ENCODE measurements at regions not wholly inside any gene's neighbourhood (a gene's known extent, or its start where the extent isn't known, plus 50 kb on each side); places are given as distances from the start of the nearest gene placed in this dataset.

- Histone ChIP-seq H3K4me1 (ENCODE audit: insufficient read depth, low read length) (no peaks in the 10 kb centered on the region), H3K4me3 (ENCODE audit: low read depth in 1 of 2, low read length in 2 of 2) (no peak overlapping the region), H3K27me3 (ENCODE audit: insufficient read depth, low read length, poor library complexity) (peaks cover 7% of the 10 kb centered on the region), H3K36me3 (ENCODE audit: insufficient read depth, low read length) (no peaks in the 10 kb centered on the region), H3K4me2 (ENCODE audit: insufficient read depth, low read length) (no peak overlapping the region), H2AFZ (ENCODE audit: low read depth, low read length) (no peak overlapping the region), H3K9ac (ENCODE audit: low read depth, low read length) (no peak overlapping the region), H3K9me3 (ENCODE audit: insufficient read depth, low read length, severe bottlenecking) (no peaks in the 10 kb centered on the region), H3K27ac (ENCODE audit: low read length) (no peak overlapping the region), H4K20me1 (ENCODE audit: insufficient read depth, low read length) (no peaks in the 10 kb centered on the region), H3K79me2 (ENCODE audit: insufficient read depth, low read length) (no peaks in the 10 kb centered on the region)
- DNase-seq (no peak), ATAC-seq (ENCODE audit: insufficient read depth, low read depth) (no peak)
- TF ChIP-seq, protein P1, sequence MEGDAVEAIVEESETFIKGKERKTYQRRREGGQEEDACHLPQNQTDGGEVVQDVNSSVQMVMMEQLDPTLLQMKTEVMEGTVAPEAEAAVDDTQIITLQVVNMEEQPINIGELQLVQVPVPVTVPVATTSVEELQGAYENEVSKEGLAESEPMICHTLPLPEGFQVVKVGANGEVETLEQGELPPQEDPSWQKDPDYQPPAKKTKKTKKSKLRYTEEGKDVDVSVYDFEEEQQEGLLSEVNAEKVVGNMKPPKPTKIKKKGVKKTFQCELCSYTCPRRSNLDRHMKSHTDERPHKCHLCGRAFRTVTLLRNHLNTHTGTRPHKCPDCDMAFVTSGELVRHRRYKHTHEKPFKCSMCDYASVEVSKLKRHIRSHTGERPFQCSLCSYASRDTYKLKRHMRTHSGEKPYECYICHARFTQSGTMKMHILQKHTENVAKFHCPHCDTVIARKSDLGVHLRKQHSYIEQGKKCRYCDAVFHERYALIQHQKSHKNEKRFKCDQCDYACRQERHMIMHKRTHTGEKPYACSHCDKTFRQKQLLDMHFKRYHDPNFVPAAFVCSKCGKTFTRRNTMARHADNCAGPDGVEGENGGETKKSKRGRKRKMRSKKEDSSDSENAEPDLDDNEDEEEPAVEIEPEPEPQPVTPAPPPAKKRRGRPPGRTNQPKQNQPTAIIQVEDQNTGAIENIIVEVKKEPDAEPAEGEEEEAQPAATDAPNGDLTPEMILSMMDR (IDR thresholded peaks at IDR 0.05; ENCODE audit: borderline replicate concordance, extremely low read depth, low read length, poor library complexity, severe bottlenecking), result no peak
- no peak for TF ChIP-seq EZH2 (IDR thresholded peaks at IDR 0.05; ENCODE audit: borderline replicate concordance, low read depth, low read length, severe bottlenecking)
Observed at GRCh38 chr11:19365743-19366410, 125.1 kb upstream of the E2F8 start.

DNA sequence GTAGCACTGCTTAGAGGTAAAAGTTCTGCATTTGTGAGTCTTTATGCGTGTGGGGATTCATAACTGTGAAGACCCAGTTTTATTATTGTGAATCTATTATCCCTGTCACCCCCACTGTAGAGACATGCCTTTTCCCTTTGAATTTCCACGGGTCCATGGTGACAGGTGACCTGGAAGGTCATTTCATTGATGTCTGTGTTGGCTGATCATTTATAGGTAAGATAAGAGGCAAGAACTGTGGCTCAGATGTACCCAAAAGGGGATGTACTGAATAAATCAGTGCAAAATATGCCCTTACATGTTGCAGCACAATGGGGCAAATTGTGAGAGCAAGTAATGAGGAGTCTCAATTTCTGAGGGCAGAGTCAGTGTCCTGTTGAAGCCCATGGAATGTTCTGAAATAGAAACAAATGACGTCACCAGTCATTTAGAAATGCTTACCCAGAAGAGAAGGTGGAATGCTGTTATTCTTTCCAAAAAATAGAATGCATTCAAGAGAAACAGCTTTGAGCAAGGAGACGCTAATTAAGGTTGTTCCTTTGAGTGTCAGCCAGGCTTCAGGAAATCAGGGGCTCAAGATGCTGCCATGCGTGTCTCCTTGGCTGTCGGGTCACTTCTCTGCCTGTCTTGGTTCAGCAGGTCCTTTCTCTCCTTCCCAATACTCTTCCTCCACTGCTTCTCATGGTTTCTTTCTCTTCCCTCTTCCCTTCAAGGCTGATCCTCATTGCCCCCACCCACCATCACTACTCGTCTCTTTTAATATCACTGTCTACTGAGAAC, 118.7 kb upstream of the E2F8 start:
- Histone ChIP-seq H3K36me3 (ENCODE audit: insufficient read depth, low read length) (no peaks in the 10 kb centered on the region), H2AFZ (ENCODE audit: low read depth, low read length) (no peak overlapping the region), H3K27ac (ENCODE audit: low read length) (no peak overlapping the region), H3K4me3 (ENCODE audit: low read depth in 1 of 2, low read length in 2 of 2) (no peak overlapping the region), H4K20me1 (ENCODE audit: insufficient read depth, low read length) (no peaks in the 10 kb centered on the region), H3K4me1 (ENCODE audit: insufficient read depth, low read length) (no peaks in the 10 kb centered on the region), H3K4me2 (ENCODE audit: insufficient read depth, low read length) (no peak overlapping the region), H3K27me3 (ENCODE audit: insufficient read depth, low read length, poor library complexity) (peaks cover 20% of the 10 kb centered on the region), H3K9me3 (ENCODE audit: insufficient read depth, low read length, severe bottlenecking) (no peaks in the 10 kb centered on the region), H3K9ac (ENCODE audit: low read depth, low read length) (no peak overlapping the region), H3K79me2 (ENCODE audit: insufficient read depth, low read length) (no peaks in the 10 kb centered on the region)
- TF ChIP-seq EZH2 (IDR thresholded peaks at IDR 0.05; ENCODE audit: borderline replicate concordance, low read depth, low read length, severe bottlenecking), result no peak
- TF ChIP-seq, protein P1 (IDR thresholded peaks at IDR 0.05; ENCODE audit: borderline replicate concordance, extremely low read depth, low read length, poor library complexity, severe bottlenecking), result no peak
- DNase-seq (no peak), ATAC-seq (ENCODE audit: insufficient read depth, low read depth) (no peak)

DNA sequence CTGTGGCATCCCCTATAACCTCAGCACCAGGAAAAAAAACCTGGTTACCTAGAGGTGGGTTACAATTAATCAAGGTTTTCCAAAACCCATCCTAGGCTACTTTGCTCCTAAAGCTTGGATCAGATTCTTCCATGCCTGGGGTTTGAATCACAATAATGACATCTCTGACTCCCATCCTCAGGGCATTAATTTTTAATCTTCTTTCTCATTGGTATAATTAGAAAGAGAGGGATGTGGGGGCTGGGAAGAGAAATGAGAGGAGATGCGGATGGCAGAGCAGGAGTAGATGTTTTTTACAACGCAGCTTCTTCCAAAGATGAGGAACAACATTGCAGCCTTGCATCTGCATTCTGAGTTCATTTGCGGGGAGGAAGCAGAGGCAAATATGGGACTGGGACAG, 117.2 kb upstream of the E2F8 start:
- DNase-seq (no peak), ATAC-seq (ENCODE audit: insufficient read depth, low read depth) (no peak)
- Histone ChIP-seq H3K79me2 (ENCODE audit: insufficient read depth, low read length) (no peaks in the 10 kb centered on the region), H3K4me2 (ENCODE audit: insufficient read depth, low read length) (no peak overlapping the region), H3K4me1 (ENCODE audit: insufficient read depth, low read length) (no peaks in the 10 kb centered on the region), H4K20me1 (ENCODE audit: insufficient read depth, low read length) (no peaks in the 10 kb centered on the region), H3K9ac (ENCODE audit: low read depth, low read length) (no peak overlapping the region), H3K36me3 (ENCODE audit: insufficient read depth, low read length) (no peaks in the 10 kb centered on the region), H2AFZ (ENCODE audit: low read depth, low read length) (no peak overlapping the region), H3K27ac (ENCODE audit: low read length) (no peak overlapping the region), H3K27me3 (ENCODE audit: insufficient read depth, low read length, poor library complexity) (peaks cover 20% of the 10 kb centered on the region), H3K9me3 (ENCODE audit: insufficient read depth, low read length, severe bottlenecking) (no peaks in the 10 kb centered on the region), H3K4me3 (ENCODE audit: low read depth in 1 of 2, low read length in 2 of 2) (no peak overlapping the region)
- TF ChIP-seq, protein P1 (IDR thresholded peaks at IDR 0.05; ENCODE audit: borderline replicate concordance, extremely low read depth, low read length, poor library complexity, severe bottlenecking), result no peak
- no peak for TF ChIP-seq EZH2 (IDR thresholded peaks at IDR 0.05; ENCODE audit: borderline replicate concordance, low read depth, low read length, severe bottlenecking)
